ENCODE measurements at regions not wholly inside any gene's neighbourhood (a gene's known extent, or its start where the extent isn't known, plus 50 kb on each side); places are given as distances from the start of the nearest gene placed in this dataset.

- TF ChIP-seq EZH2 (IDR thresholded peaks at IDR 0.05; ENCODE audit: insufficient read depth, poor library complexity, severe bottlenecking) (no peak), EZH2phosphoT487 (IDR thresholded peaks at IDR 0.05; ENCODE audit: insufficient read depth, low read depth) (no peak)
These were observed 172.2 kb downstream of the TM2D1 start for GRCh38 chr1:61552630-61553305.

All from GM23248 (cell line).